T-cell (primary cell): ENCODE measurements at regions not wholly inside any gene's neighbourhood (a gene's known extent, or its start where the extent isn't known, plus 50 kb on each side); places are given as distances from the start of the nearest gene placed in this dataset.

Experiments used
- ATAC-seq, 4 experiments: fragments of 200-7000 bp in 3 of 4; fragments of 150-1000 bp in 1 of 4; cut with Tn5 transposase; replicated peaks in 1 of 4; 1 replicate in 3 of 4; 2 replicates in 1 of 4; pipeline ENCODE4 v1.10.0; 2021; ENCODE audit warnings: moderate library complexity in 3 of 4, mild to moderate bottlenecking in 2 of 4, moderate number of reproducible peaks in 1 of 4
- CTCF ChIA-PET, 2 donors: fragments of 300-600 bp; sonication (Branson Sonifier 250); formaldehyde crosslinking; loops; one replicate each; lab custom pipeline; 2022; ENCODE audit warnings: antibody characterized with exemption in 2 of 2; lab: Charles Lee
- POLR2A ChIA-PET, 2 donors: fragments of 300-600 bp; sonication (Branson Sonifier 250); formaldehyde crosslinking; loops; one replicate each; lab custom pipeline; 2022; ENCODE audit warnings: antibody characterized with exemption in 2 of 2; lab: Charles Lee
- DNase-seq, 35 experiments: peaks; one replicate each; pipeline versions ENCODE4 v3.0.0 to v3.0.0-alpha.2; 2013 to 2023
- H3K27ac ChIP-seq: one replicate; pipeline ENCODE4 v1.5.1; 2013; ENCODE audit warnings: low read length
- H3K27me3 ChIP-seq, 2 experiments: replicated peaks in 1 of 2; 1 replicate in 1 of 2; 2 replicates in 1 of 2; pipeline versions ENCODE4 v1.6.1 to v1.7.0; 2013; ENCODE audit warnings: low read length in 1 of 2, mixed read lengths in 1 of 2; ENCODE audit not compliant: control insufficient read depth in 2 of 2, insufficient read depth in 2 of 2; ENCODE audit errors: extremely low read depth in 1 of 2
- H3K36me3 ChIP-seq, 2 donors: 1 replicate in 1 of 2; 2 replicates in 1 of 2; pipeline versions ENCODE4 v1.6.1 to v1.7.0; 2013; ENCODE audit warnings: low read length in 1 of 2; ENCODE audit not compliant: control insufficient read depth in 2 of 2, insufficient read depth in 1 of 2; ENCODE audit errors: extremely low read depth in 1 of 2
- H3K4me1 ChIP-seq, 2 experiments: 1 replicate in 1 of 2; 2 replicates in 1 of 2; pipeline versions ENCODE4 v1.6.1 to v1.7.0; 2013; ENCODE audit warnings: low read length in 2 of 2, mixed read lengths in 1 of 2; ENCODE audit not compliant: insufficient read depth in 2 of 2, control insufficient read depth in 1 of 2; ENCODE audit errors: extremely low read depth in 1 of 2
- H3K4me3 ChIP-seq, 2 donors: 1 replicate in 1 of 2; 2 replicates in 1 of 2; pipeline versions ENCODE4 v1.5.1 to v1.7.0; 2013; ENCODE audit warnings: mild to moderate bottlenecking in 2 of 2, low read length in 1 of 2, moderate library complexity in 1 of 2; ENCODE audit not compliant: control insufficient read depth in 1 of 2; ENCODE audit errors: extremely low read depth in 1 of 2
- H3K9me3 ChIP-seq: 2 replicates; pipeline ENCODE4 v1.7.0; 2013
- H3K27ac Mint-ChIP-seq, 2 donors: one replicate each; pipeline ENCODE4 v1.8.0; 2020 to 2021; ENCODE audit warnings: mild to moderate bottlenecking in 2 of 2, mixed read lengths in 2 of 2
- H3K27me3 Mint-ChIP-seq, 2 donors: one replicate each; pipeline ENCODE4 v1.8.0; 2021 to 2022; ENCODE audit warnings: mixed read lengths in 2 of 2
- H3K36me3 Mint-ChIP-seq: one replicate; pipeline ENCODE4 v1.8.0; 2021; ENCODE audit warnings: mixed read lengths
- H3K4me1 Mint-ChIP-seq, 3 donors: one replicate each; pipeline ENCODE4 v1.8.0; 2020 to 2022; ENCODE audit warnings: mixed read lengths in 3 of 3, mild to moderate bottlenecking in 1 of 3
- H3K4me3 Mint-ChIP-seq, 3 donors: one replicate each; pipeline ENCODE4 v1.8.0; 2020 to 2022; ENCODE audit warnings: mild to moderate bottlenecking in 3 of 3, mixed read lengths in 3 of 3, moderate library complexity in 3 of 3
- H3K9me3 Mint-ChIP-seq, 3 donors: one replicate each; pipeline ENCODE4 v1.8.0; 2020 to 2022; ENCODE audit warnings: mixed read lengths in 3 of 3
- WGBS: methylation state at CpG from one replicate; pipeline ENCODE4 v1.1.5; 2013; ENCODE audit warnings: missing lambda C conversion rate; ENCODE audit not compliant: insufficient coverage; 5-methylcytosine and 5-hydroxymethylcytosine counted together

GRCh38 chr11:122044086-122044485 lies 71.9 kb downstream of the BLID start:
- ChIA-PET POLR2A (no interaction called here), CTCF (no interaction called here)
- Mint-ChIP-seq H3K4me1 (no peaks in the 10 kb centered on the region), H3K27me3 (peaks cover 0 to 7% of the 10 kb centered on the region in 2 donors), H3K9me3 (peaks cover 0 to 6% (median 0%) of the 10 kb centered on the region in 3 donors), H3K4me3 (no peak overlapping the region), H3K27ac (no peak overlapping the region), H3K36me3 (no peaks in the 10 kb centered on the region)
- Histone ChIP-seq H3K27ac (no peak overlapping the region), H3K27me3 (no peaks in the 10 kb centered on the region), H3K4me1 (no peaks in the 10 kb centered on the region), H3K36me3 (no peaks in the 10 kb centered on the region), H3K9me3 (no peaks in the 10 kb centered on the region), H3K4me3 (no peak overlapping the region)
- ATAC-seq (no peak), DNase-seq (no peak)
- WGBS = 100% methylated on average over 1 of the region's 4 CpGs

DNA sequence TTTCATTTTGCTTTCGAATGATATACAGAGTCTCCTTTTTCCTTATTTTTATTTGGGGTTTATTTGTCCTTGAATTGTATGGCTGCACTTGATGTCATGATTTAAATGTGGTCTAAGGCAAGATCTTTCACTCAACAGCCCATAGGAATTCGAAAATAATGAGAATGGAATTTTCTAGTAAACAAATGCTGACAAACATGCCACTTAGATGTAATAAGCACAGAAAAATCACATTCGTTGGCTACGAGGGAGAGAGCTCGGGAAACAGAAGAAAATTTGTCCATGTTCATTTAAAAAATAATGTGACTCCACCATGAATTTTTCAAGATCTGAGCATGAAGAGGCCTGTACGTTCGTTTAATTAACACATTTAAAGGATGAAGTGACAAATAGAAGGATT lies 73.0 kb downstream of the BLID start:
- Mint-ChIP-seq H3K27ac (no peak overlapping the region), H3K27me3 (peaks cover 0 to 12% of the 10 kb centered on the region in 2 donors), H3K4me1 (no peaks in the 10 kb centered on the region), H3K9me3 (peaks cover 0 to 6% (median 0%) of the 10 kb centered on the region in 3 donors), H3K4me3 (no peak overlapping the region), H3K36me3 (no peaks in the 10 kb centered on the region)
- ATAC-seq (no peak), DNase-seq (no peak)
- no peaks in the 10 kb centered on the region for H3K27me3 ChIP-seq
- CTCF ChIA-PET = no interaction called here
- H3K36me3 ChIP-seq = no peaks in the 10 kb centered on the region
- POLR2A ChIA-PET = no interaction called here
- H3K27ac ChIP-seq = no peak overlapping the region
- H3K9me3 ChIP-seq = no peaks in the 10 kb centered on the region
- WGBS = no CpG with 5 or more reads among the region's 7 CpGs
- H3K4me3 ChIP-seq = no peak overlapping the region
- no peaks in the 10 kb centered on the region for H3K4me1 ChIP-seq

DNA sequence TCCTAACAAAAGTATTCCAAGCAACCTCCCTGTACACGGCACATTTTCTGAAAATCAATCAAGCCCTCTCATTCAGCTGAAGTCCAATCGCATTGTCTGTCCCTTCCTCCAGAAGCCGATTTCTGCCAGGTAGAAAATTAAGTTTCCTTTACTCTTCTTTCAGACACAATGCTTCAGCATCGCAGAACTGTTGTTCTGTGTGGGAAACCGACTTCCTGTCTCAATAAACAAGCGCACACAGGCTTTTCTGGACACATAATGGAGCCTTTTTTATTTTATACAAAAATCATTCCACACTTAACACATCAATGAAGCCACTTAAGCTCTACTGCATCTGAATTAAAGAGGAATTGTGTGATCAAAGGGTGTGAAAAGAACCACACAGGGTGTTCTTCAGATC lies 75.6 kb downstream of the BLID start:
- no peaks in the 10 kb centered on the region for H3K4me1 ChIP-seq
- Mint-ChIP-seq H3K4me1 (no peaks in the 10 kb centered on the region), H3K27me3 (peaks cover 0 to 10% of the 10 kb centered on the region in 2 donors), H3K9me3 (no peaks in the 10 kb centered on the region), H3K36me3 (no peaks in the 10 kb centered on the region), H3K27ac (no peak overlapping the region), H3K4me3 (no peak overlapping the region)
- H3K9me3 ChIP-seq = no peaks in the 10 kb centered on the region
- no peak for DNase-seq
- H3K27ac ChIP-seq = no peak overlapping the region
- ChIA-PET POLR2A (no interaction called here), CTCF (no interaction called here)
- no peak overlapping the region for H3K4me3 ChIP-seq
- no peaks in the 10 kb centered on the region for H3K27me3 ChIP-seq
- no peak for ATAC-seq
- no peaks in the 10 kb centered on the region for H3K36me3 ChIP-seq
- 47% methylated on average over 3 of the region's 6 CpGs for WGBS

GRCh38 chr11:122038543-122038942 lies 77.5 kb downstream of the BLID start:
- ChIA-PET CTCF (no interaction called here), POLR2A (no interaction called here)
- peaks cover 1 to 10% of the 10 kb centered on the region in 2 donors for H3K27me3 Mint-ChIP-seq
- H3K4me3 Mint-ChIP-seq = no peak overlapping the region
- Histone ChIP-seq H3K4me3 (no peak overlapping the region), H3K27ac (no peak overlapping the region), H3K9me3 (no peaks in the 10 kb centered on the region), H3K27me3 (no peaks in the 10 kb centered on the region), H3K4me1 (no peaks in the 10 kb centered on the region), H3K36me3 (no peaks in the 10 kb centered on the region)
- no peak for ATAC-seq
- WGBS = no CpG with 5 or more reads among the region's 2 CpGs
- no peaks in the 10 kb centered on the region for H3K36me3 Mint-ChIP-seq
- H3K27ac Mint-ChIP-seq = no peak overlapping the region
- no peaks in the 10 kb centered on the region for H3K4me1 Mint-ChIP-seq
- no peak for DNase-seq
- H3K9me3 Mint-ChIP-seq = no peaks in the 10 kb centered on the region

- Histone ChIP-seq H3K4me3 (no peak overlapping the region), H3K27ac (no peak overlapping the region), H3K4me1 (no peaks in the 10 kb centered on the region), H3K36me3 (no peaks in the 10 kb centered on the region), H3K9me3 (no peaks in the 10 kb centered on the region), H3K27me3 (no peaks in the 10 kb centered on the region)
- Mint-ChIP-seq H3K9me3 (no peaks in the 10 kb centered on the region), H3K27ac (no peak overlapping the region), H3K4me3 (no peak overlapping the region), H3K36me3 (no peaks in the 10 kb centered on the region), H3K4me1 (no peaks in the 10 kb centered on the region), H3K27me3 (peaks cover 1 to 13% of the 10 kb centered on the region in 2 donors)
- no peak for DNase-seq
- ChIA-PET POLR2A (no interaction called here), CTCF (no interaction called here)
- no peak for ATAC-seq
Measured at GRCh38 chr11:122037911-122038310, 78.1 kb downstream of the BLID start.

- Histone ChIP-seq H3K27me3 (no peaks in the 10 kb centered on the region), H3K4me1 (no peaks in the 10 kb centered on the region), H3K27ac (no peak overlapping the region), H3K4me3 (no peak overlapping the region), H3K9me3 (no peaks in the 10 kb centered on the region), H3K36me3 (no peaks in the 10 kb centered on the region)
- H3K27ac Mint-ChIP-seq = no peak overlapping the region
- DNase-seq = no peak
- ChIA-PET POLR2A (no interaction called here), CTCF (no interaction called here)
- H3K27me3 Mint-ChIP-seq = peaks cover 1 to 15% of the 10 kb centered on the region in 2 donors
- no peak overlapping the region for H3K4me3 Mint-ChIP-seq
- no peaks in the 10 kb centered on the region for H3K4me1 Mint-ChIP-seq
- H3K9me3 Mint-ChIP-seq = no peaks in the 10 kb centered on the region
- no peak for ATAC-seq
- no peaks in the 10 kb centered on the region for H3K36me3 Mint-ChIP-seq
- 87% methylated on average over 3 of the region's 6 CpGs for WGBS
Measured at GRCh38 chr11:122036493-122036892, 79.5 kb downstream of the BLID start.

GRCh38 chr11:122036018-122036417 lies 80.0 kb downstream of the BLID start:
- Histone ChIP-seq H3K9me3 (no peaks in the 10 kb centered on the region), H3K27me3 (no peaks in the 10 kb centered on the region), H3K4me1 (no peaks in the 10 kb centered on the region), H3K4me3 (no peak overlapping the region), H3K36me3 (no peaks in the 10 kb centered on the region), H3K27ac (no peak overlapping the region)
- DNase-seq (no peak), ATAC-seq (no peak)
- Mint-ChIP-seq H3K4me1 (no peaks in the 10 kb centered on the region), H3K36me3 (no peaks in the 10 kb centered on the region), H3K4me3 (no peak overlapping the region), H3K9me3 (no peaks in the 10 kb centered on the region), H3K27me3 (peaks cover 1 to 15% of the 10 kb centered on the region in 2 donors), H3K27ac (no peak overlapping the region)
- POLR2A ChIA-PET = no interaction called here
- WGBS = no CpG with 5 or more reads among the region's 1 CpG
- CTCF ChIA-PET = no interaction called here
